Ureter (tissue), 1 donor: ENCODE measurements at regions not wholly inside any gene's neighbourhood (a gene's known extent, or its start where the extent isn't known, plus 50 kb on each side); places are given as distances from the start of the nearest gene placed in this dataset.

ENCODE experiments used
- DNase-seq: peaks from one replicate; pipeline ENCODE4 v3.0.0-alpha.2; 2020; ENCODE audit warnings: low spot score
- donor health status: DM: yes; HTN: yes; CAD: no.

DNA sequence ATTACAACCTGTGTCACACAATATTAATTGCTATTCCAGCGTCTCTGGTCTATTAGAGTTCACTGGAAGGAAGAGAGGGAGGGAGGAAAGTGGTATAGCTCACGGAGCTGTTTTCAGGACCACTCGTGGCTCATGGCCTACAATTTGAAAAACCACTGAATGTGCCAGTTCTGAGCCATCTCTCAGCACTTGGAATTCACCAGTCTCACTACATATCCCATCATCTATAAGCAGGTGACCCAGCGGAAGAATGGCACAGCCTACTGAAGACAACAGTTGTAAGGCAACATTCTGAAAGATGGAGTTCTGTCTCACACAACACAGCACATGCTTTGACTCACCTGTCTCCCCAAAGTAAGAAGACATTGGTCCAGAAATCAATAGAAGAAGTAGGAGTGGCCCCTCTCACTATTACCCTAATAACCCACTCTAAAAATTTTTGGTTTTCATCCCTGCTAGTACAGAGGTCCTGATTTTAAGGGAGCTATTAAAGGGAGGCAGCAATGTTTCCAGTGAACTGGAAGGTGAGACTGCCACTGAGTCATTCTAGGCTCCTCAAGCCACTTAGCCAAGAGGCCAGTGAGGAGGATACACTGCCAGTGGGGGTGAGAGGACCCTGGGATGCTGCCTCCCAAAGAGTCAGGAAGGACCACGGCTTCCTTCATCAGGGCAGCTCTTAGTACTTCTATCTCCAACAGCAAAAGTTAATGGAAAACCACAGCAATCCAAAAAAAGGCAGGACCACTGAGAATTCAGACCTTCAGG lies 50.0 kb upstream of the DOCK9 start:
- DNase-seq: no peak

DNA sequence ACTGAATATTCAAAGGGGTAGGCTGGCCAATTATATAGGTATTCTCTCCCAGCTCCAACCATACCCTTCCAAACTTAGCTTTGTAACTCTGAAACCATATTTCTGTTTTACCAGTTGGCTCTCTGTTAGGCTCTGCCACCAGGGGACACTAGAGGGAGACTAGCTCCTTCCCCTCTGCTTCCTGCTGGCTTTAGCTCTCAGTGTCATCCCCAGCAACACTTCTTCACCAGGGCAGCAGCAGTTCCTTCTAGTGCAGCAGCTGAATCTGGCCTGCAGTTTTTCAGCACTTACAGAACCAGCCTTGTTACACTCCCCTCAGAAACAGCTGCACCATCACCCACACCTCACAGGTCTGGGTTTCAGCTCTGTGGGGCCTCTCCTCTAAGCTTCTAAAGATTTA lies 51.0 kb upstream of the DOCK9 start:
- DNase-seq: no peak

DNA sequence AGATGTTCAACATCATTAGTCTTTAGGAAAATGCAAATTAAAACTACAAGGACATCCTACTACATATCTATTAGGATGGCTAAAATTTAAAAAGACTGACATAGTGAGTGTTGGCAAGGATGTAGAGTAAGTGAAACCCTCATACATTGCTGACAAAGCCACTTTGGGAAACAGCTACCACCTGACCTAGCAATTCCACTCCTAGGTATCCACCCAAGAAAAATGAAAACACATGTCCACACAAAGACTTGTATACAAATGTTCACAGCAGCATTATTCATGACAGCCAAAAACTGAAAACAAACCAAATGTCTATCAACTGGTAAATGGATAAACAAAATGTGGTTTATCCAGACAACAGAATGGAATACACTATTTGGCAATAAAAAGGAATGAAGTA lies 51.7 kb upstream of the DOCK9 start:
- no peak for DNase-seq

DNA sequence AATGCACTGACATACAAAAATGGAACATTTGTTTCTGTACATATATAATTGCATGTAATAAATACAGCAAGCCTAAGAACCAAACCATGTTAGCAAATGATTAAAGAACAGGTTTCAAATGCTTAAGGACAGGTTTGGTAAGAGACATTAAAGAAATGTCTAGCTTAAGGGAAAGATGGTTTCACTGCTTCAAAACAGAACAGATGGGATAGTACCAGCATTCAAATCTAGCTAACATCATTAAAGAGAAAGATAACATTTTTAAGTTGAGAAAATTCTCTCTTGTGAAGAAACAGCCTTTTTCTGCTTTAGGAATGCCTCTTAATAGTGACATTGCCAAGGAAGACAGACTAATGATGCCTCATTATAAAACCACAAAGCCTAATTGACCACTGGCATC lies 52.5 kb upstream of the DOCK9 start:
- no peak for DNase-seq

DNA sequence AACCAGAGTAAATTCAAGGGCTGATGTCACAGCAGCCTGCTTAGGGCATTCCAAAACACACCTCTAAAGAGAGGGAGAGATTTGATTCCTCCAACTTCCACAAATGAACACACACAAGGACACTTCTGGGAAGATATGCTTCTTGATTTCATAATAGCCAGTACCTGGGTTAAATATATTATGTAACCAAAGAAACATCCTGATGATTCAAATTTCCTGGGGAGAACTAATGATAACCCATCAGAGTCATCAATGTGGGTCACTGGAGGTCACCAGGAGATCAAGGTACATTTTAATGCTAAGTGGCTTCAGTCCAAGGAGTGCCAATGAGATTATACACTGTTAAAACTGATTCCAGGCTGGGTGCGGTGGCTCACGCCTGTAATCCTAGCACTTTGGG lies 54.0 kb upstream of the DOCK9 start:
- no peak for DNase-seq

DNA sequence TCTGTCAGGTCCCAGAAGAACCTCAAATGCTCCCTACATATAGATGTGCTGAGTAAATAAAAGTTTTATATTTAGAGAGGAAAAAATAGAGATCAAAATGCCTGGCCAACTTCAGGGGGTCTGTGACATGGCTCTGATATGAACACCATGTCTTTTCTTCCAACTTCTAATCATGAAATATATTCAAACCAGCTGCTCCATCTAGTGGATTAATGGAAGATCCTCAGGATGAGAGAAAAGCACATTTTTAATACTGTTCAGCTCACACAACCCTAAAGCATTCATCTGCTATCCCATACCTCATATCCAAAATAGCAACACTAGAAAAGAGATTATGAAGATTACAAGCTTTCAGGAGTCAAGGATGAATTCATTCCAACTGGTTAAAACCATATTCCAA lies 56.0 kb upstream of the DOCK9 start:
- no peak for DNase-seq

DNA sequence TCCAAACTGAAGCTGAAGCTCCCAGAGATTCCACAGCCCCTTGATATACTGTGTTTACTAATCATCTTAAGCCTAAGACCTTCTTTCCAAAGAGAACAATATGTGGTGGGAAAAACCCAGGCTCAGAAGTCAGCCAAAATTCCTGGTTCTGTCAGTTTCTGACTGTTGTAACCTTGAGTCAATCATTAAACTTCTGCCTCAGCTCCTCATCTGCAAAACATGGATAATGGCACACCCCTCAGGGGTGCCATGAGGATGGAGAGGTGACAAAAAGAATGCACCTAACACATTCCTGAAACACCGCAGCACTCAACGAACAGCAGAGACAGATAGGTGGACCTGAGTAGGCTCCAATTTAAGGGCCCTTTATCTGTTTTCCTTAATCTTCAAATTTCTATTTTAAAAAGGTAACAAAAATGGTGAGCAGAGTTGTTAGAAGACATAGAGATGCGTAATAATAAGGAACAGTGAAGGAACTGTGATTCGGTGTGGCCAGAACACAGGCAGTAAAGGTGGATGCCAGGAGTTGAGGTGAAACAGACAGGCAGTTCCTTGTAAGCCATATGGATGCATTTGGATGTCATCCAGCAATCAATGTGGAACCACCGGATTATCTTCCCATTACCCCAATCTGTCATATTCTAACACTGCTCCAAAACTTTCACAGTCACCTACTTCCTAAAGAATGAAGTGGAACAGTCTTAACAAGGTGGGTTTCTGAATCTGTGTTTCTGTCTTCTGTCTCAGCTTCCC lies 56.6 kb upstream of the DOCK9 start:
- DNase-seq: no peak

DNA sequence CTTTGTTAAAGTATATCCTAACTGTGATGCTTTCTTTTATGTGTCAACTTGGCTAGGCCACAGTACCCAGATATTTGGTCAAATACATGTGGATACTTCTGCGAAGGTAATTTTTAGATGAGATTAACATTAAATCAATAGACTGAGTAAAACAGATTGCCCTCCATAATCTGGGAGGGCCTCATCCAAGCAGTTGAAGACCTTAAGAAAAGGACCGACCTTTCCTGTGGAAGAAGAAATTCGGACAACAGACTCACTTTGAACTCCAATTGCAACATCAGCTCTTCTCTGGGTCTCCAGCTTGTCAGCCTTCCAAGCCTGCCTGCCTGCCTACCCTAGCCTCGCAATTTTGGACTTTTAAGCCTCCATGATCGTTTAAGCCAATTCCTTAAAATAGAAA lies 57.9 kb upstream of the DOCK9 start:
- no peak for DNase-seq

DNA sequence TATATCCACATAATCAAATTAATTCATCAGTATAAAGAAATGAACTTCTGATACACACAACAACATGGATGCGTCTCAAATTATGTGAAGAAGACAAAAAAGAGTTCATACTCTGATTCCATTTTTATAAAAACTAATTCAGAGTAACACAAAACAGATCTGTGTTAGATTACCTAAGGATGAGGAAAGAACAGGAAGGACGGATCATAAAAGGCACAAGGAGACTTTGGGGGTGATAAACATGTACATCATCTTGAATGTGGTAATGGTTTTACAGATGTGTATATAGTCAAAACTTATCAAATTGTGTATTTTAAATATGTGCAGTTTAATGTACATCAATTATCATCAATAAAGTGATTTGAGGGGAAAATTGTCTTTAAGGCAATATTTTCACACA lies 59.9 kb upstream of the DOCK9 start:
- DNase-seq: no peak

DNA sequence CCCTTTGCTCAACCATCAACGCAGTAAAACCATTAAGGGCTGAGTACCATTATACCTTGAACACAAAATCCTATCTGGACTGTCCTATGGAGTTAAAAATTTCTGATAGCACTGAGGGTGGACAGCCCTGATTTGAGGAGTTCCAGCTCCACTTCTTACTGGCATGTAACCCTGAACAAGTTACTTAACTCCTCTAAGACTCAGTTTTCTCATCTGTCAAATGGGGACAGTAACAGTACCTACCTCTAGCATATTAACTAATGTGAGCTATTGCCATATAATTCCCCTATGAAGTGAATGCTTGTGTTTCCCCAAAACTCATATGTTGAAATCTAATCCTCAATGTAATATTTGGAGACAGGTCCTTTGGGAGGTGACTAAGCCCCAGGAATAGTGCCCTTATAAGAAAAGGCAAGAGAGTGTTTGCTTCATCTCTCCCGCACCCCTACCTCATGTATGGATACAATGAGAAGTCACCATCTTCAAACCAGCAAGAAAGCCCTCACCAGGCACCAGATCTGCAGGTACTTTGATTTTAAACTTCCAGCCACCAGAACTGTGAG lies 61.9 kb upstream of the DOCK9 start:
- DNase-seq: no peak

DNA sequence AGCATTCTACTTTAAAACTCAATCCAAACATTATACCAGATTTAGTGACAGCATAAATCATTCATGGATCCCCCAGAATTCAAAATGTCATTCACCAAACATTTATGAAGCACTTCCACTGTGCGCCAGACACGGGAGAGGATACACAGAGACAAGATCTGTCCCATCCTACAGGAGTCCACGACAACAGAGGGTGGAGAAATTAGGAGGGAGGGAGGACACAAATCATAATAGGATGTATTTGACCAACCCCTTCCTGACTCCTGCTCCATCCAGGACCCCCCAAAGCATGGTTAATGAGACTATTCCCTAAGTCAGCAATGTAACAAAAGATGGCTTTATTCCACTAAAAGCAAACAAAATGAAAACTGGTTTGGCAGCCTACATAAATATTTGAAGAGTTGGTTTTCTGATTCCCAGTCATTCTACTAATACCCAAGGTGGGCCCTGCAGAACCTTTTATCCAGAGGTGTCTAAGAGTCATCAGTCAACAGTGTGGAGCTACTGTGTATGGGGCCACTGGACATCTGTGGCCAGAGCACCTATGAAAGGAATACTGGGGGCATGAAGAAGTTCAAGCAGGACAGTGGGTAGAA lies 62.8 kb upstream of the DOCK9 start:
- no peak for DNase-seq

DNA sequence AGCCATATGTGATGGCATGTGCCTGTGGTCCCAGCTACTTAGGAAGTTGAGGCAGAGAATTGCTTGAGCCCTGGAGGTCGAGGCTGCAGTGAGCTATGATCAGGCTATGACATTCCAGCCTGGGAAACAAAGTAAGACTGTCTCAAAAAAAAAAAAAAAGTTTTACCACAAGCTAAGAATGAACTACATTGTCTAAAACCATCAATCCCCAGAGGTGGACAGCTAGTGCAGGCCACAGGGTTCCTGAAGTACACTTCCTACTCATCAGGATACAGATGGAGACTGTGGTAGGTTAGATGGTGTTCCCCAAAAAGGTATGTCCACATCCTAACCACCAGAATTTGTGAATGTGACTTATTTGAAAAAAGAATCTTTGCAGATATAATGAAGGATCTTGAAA lies 63.5 kb upstream of the DOCK9 start:
- no peak for DNase-seq

DNA sequence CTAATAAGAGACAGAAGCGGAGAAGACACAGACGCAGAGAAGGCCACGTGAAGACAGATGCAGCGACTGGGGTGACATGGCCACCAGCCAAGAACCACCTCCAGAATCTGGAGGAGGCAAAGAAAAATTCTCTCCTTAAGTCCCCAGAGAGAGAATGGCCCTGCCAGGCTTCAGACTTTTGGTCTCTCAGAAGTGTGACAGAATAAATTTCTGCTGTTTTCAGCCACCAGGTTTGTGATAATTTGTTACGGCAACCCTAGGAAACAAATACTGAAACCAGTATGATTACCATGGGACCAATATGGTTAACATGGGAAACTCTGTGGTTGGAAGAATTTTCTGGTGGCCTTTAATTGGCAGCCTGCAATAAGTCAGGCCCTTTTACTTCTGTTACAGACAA lies 63.9 kb upstream of the DOCK9 start:
- DNase-seq: no peak

DNA sequence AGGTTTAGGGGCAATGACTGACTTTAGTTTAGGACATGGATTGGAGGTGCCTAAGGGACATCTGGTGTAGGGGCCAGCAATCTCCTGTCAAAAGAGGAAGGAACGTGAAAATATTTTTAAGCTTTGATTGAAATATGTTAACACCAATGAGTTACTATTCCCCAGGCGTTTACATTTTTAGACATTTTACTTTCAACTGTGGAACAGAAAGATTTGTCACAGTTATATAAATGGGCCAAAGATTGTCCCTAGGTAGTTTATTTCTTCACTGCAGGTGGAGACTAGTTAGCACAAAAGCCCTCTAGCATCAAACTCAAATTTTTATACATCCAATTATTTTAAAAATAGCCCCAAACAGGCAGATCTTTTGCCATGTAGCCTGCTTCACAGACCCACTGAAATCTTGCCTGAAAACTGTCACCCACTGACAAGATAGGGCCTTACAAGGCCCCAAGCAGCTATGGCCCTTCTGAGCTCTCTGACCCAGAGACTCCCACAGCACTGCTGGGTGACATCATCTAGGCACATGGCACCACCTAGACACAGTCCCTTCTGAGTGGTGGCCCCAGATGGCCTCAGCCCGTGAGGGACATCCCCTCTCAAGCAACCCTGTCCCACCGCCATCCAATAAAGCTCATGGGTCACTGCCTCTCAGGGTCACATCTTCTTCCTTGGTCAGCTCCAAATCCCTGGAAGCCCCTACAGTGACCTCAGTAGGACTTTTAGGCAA lies 64.8 kb upstream of the DOCK9 start:
- DNase-seq: no peak

DNA sequence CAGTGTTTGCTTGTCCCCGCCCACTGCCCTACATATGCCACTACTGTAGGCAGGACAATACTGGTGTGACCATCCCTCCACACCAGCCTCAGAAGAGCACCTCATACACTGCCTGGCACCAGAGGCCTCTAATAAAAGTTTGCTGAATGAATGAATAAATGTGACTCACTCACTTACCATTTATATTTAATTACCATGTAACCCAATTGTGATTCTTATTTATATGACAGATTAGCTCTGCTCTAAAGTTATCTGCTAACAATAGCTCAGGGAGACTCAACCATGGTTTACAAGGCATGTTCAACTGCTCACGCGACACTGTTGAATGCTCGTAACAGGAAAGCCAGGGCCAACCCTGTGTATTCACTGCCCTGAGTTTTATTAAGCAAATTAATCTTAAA lies 66.0 kb upstream of the DOCK9 start:
- no peak for DNase-seq

DNA sequence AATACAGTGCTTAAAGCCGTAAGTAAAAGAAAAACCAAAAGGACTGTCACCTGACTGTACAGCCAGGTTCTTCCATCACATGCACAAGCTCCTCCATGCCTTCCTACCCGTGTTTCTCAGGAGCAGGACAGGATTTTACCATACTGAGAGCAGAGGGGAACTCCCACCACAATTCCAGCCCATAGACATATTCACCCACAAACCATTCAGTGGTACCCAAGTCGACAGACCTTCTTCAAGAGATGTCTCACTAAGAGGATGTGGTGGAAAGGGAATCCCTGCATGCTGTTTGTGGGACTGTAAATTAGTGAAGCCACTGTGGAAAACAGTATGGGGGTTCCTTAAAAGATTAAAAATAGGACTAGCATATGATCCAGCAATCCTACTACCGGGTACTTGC lies 66.9 kb upstream of the DOCK9 start:
- no peak for DNase-seq

DNA sequence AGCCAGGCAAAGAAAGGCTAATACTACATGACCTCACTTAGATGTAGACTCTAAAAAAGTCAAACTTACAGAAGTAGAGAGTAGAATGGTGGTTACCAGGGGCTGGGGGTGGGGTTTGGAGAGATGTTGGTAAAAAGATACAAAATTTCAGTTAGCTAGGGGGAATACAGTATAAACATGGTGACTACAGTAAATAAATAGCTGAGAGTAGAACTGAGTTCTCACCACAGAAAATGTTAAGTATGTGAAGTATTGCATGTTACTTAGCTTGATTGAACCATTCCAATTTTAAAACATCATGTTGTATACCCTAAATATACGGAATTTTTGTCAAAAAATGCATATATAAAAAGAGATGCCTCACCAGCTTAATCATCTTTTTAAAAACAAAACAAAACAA lies 67.5 kb upstream of the DOCK9 start:
- no peak for DNase-seq

DNA sequence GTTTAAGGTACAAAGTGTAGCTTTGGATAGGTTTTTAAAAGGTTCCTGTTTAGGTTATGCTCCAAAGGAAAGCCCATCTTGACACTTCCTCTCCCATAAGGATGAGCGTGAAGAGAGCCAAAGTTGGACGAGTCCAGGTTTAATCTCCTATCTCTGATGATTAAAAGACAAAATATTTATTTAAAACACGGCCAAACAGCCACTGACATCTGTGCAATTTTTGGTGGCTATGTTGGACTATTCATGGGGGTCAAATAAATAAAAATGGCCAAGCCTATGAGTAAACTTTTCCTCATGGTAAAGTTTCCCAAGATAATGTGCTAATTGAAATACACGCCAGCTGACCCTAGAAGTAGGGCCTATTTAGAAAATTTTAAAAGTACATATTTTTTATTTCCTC lies 69.0 kb upstream of the DOCK9 start:
- DNase-seq: no peak

DNA sequence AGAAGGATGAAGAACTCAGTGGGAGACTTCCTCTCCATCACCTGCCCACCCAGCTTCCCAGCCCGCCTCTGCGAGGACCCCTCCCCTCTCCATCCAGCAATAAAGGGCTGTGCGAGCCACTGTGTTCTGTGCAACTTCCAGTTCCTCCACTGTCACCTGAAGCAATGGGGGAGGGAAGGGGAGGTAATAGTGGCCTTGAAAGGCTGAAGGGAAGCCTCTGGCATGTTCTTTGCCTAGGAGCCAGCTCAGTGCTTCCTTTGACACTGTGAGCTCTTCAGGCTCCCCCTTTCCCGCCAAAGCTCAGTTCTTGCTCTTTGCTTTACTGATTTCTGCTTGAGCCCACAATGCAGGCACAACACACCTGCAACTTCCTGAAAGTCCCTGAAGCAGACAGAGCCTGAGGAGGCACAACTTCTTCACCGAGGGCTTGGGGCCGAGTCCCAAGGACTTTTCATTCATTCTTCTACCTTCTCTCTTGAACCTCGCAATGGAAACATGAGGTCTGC lies 73.2 kb upstream of the DOCK9 start:
- no peak for DNase-seq

DNA sequence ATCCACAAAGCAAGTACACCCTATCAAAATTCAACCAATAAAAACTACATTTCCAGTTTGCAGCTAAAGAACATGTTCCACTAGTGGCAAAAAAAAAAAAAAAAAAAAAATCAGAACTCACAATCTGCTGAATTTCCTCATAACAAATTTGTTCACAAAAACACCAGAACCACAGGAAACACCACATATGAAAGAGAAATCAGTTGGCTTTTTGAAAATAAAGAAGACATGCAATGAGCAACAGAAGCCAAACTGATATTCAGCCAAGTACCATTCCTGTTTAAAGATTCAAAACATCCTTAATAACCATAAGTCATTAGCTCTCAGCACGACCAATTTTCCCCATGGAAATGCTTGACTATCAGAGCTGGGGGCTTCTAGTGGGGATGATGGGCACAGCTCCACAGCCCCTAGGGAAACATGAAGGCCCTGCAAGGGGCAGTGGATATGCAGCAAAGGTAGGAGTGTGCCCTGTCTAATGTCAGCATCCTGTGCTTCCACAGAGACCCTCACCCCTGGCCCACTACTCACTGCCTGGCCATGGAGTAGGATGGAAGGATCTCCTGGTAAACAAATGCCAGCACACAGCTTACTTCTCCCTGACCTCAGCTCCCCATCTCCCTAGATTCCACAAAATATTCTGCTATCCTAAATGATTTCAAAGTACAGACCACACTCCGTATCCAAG lies 74.0 kb upstream of the DOCK9 start:
- no peak for DNase-seq

DNA sequence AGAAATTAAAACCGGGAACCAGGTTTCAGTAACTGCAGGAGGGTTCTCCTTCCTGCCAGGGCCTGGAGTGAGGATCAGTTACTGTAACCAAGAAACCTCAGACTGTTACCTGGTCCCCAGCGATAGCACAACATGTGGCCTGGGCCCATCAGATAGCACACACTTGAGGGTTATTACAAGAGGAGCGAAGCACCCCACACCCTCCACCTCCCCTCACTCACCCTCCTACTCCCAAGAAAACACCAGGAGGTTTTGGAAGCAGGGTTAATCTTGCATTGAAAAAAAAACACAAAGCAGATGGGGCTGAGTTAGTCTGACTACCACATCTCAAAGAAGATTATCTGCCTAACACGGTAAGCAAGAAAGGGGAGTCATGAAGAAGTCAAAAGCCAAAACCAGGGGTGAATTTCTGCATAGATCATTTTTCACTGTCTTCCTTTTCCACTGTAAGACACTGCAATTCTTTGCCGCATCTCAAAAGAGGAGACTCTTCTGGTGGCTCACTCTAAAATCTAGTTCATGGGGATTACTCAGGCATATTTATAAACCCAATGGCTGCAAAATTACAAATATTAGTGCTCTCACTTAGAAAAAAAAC lies 75.9 kb upstream of the DOCK9 start:
- DNase-seq: no peak
